Peyer's patch (tissue), 4 donors: ENCODE measurements at regions not wholly inside any gene's neighbourhood (a gene's known extent, or its start where the extent isn't known, plus 50 kb on each side); places are given as distances from the start of the nearest gene placed in this dataset.

ENCODE experiments used
- CTCF ChIP-seq, 6 experiments: fragments of 450-650 bp in 4 of 6; fragments of 200-600 bp in 2 of 6; sonication (generic) in 1 of 6; IDR thresholded peaks; one replicate each; pipeline ENCODE4 v1.5.1; 2017 to 2019; ENCODE audit warnings: antibody characterized with exemption in 6 of 6, mild to moderate bottlenecking in 3 of 6, moderate library complexity in 1 of 6
- POLR2A ChIP-seq, 2 donors: fragments of 450-650 bp; IDR thresholded peaks; one replicate each; pipeline ENCODE4 v1.5.1; 2017; ENCODE audit warnings: antibody characterized with exemption in 2 of 2, mild to moderate bottlenecking in 2 of 2, moderate library complexity in 2 of 2

DNA sequence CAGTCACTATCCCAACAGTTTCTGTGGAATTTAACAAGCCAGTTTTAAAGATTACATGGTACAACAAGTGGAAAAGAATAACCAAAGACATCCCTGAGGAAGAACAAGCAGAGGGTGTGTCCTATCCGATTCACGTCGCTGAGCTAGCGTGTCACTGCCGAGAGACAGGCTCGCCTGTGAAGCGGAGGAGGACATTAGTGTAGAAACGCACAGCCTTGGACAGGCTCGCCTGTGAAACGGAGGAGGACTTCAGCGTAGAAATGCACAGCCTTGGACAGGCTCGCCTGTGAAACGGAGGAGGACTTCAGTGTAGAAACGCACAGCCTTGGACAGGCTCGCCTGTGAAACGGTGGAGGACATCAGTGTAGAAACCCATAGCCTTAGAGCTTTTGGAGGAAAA lies 52.7 kb upstream of the INPP5A start:
- no peak for TF ChIP-seq CTCF (IDR thresholded peaks at IDR 0.05)
- no peak for TF ChIP-seq POLR2A (IDR thresholded peaks at IDR 0.05)
